Small intestine (tissue), 7 donors: ENCODE measurements at regions not wholly inside any gene's neighbourhood (a gene's known extent, or its start where the extent isn't known, plus 50 kb on each side); places are given as distances from the start of the nearest gene placed in this dataset.

Source experiments
- DNase-seq, 2 donors: peaks; one replicate each; pipeline versions ENCODE4 v3.0.0 to v3.0.0-alpha.2; 2013
- FAIRE-seq: peaks from 2 replicates; lab custom pipeline; 2012; peaks lifted over from hg19 to GRCh38; lab: Jason Lieb, UNC
- H3K27ac ChIP-seq, 3 donors: one replicate each; pipeline ENCODE4 v1.5.1; 2013; ENCODE audit warnings: low read length in 2 of 3, mild to moderate bottlenecking in 2 of 3, control low read depth in 1 of 3, inconsistent platforms in 1 of 3, low read depth in 1 of 3, moderate library complexity in 1 of 3
- H3K27me3 ChIP-seq, 3 donors: one replicate each; pipeline ENCODE4 v1.6.1; 2013; ENCODE audit warnings: low read length in 3 of 3, inconsistent platforms in 1 of 3; ENCODE audit not compliant: control insufficient read depth in 3 of 3, insufficient read depth in 3 of 3
- H3K36me3 ChIP-seq, 3 donors: one replicate each; pipeline ENCODE4 v1.6.1; 2013; ENCODE audit warnings: low read length in 3 of 3, inconsistent platforms in 1 of 3, low read depth in 1 of 3, mild to moderate bottlenecking in 1 of 3, moderate library complexity in 1 of 3; ENCODE audit not compliant: control insufficient read depth in 3 of 3, insufficient read depth in 2 of 3
- H3K4me1 ChIP-seq, 3 donors: one replicate each; pipeline ENCODE4 v1.6.1; 2013; ENCODE audit warnings: low read length in 2 of 3, inconsistent platforms in 1 of 3, low read depth in 1 of 3, mild to moderate bottlenecking in 1 of 3, moderate library complexity in 1 of 3; ENCODE audit not compliant: control insufficient read depth in 3 of 3, insufficient read depth in 2 of 3
- H3K4me3 ChIP-seq, 3 donors: one replicate each; pipeline ENCODE4 v1.5.1; 2013; ENCODE audit warnings: low read length in 3 of 3, control low read depth in 1 of 3, inconsistent platforms in 1 of 3, low read depth in 1 of 3, mild to moderate bottlenecking in 1 of 3, moderate library complexity in 1 of 3
- H3K9me3 ChIP-seq, 2 donors: one replicate each; pipeline ENCODE4 v1.6.1; 2013; ENCODE audit warnings: low read depth in 1 of 2, low read length in 1 of 2; ENCODE audit not compliant: control insufficient read depth in 2 of 2, insufficient read depth in 1 of 2
- WGBS, 3 donors: extraction: QIAGEN DNeasy Blood & Tissue Kit; methylation state at CpG; one replicate each; pipeline ENCODE4 v1.1.7; 2013; 5-methylcytosine and 5-hydroxymethylcytosine counted together
- donor health status: healthy with polysubstance abuse.
- donor health status: control.
- donor health status: control.
- donor health status: Bipolar disorder and iron deficiency.
- donor health status: healthy.

DNA sequence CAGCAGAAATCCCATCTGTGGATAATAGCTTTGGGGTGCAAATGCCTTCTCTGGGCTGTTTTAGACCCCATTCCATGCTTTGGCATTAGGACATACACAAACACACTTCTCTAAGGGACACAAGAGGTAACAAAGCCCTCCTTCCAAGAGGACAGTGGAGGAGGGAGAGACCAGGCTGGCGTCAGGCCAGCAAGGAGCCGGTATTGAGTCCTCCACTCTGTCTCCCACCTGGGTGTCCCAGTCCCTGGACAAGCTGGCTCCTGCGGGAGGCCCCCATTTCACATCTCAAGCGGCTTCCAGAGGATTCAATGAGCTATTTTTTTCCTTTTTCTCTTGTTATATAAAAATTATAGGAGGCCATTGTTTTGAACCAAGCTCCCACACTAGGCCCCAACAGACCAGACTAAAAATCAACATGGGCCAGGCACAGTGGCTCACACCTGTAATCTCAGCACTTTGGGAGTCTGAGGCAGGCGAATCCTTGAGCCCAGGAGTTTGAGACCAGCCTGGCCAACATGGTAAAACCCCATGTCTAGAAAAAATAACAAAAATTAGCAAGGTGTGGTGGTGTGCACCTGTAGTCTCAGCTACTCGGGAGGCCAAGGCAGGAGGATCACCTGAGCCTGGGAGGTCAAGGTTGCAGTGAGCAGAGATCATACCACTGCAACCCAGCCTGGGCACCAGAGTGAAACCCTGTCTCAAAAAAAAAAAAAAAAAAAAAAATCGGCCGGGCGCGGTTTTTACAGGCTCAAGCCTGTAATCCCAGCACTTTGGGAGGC lies 142.9 kb downstream of the TOMM20 start:
- no peak overlapping the region for H3K4me3 ChIP-seq
- FAIRE-seq, result no peak
- peaks cover 0 to 3% of the 10 kb centered on the region in 2 donors for H3K9me3 ChIP-seq
- H3K27me3 ChIP-seq, result no peaks in the 10 kb centered on the region
- WGBS, 3 donors, result 92 to 99% (median 97%) methylated on average over 8 to 10 of the region's 10 CpGs
- peak overlapping the region in 1 of 3 donors; percentile 91 for H3K27ac ChIP-seq
- no peaks in the 10 kb centered on the region for H3K36me3 ChIP-seq
- peaks cover 2 to 21% (median 19%) of the 10 kb centered on the region in 3 donors for H3K4me1 ChIP-seq
- no peak for DNase-seq

DNA sequence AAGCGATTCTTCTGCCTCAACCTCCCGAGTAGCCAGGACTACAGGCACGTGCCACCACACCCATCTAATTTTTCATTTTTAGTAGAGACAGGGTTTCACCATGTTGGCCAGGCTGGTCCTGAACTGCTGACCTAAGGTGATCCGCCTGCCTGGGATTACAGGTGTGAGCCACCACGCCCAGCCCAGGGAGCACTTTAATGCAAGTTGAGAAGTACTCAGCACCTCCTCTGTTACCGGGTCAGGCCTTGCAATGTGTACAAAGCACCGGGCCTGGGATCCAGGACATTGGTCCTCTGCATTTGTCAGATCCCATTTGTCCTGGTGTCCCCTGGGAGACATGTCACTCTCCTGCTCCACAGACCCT lies 143.6 kb downstream of the TOMM20 start:
- FAIRE-seq (no peak), DNase-seq (no peak)
- 69 to 86% (median 77%) methylated on average over 7 of the region's 7 CpGs for WGBS, 3 donors
- Histone ChIP-seq H3K9me3 (peaks cover 0 to 6% of the 10 kb centered on the region in 2 donors), H3K4me3 (no peak overlapping the region), H3K36me3 (no peaks in the 10 kb centered on the region), H3K4me1 (peaks cover 2 to 27% (median 25%) of the 10 kb centered on the region in 3 donors), H3K27ac (peak overlapping the region in 1 of 3 donors; percentile 91), H3K27me3 (no peaks in the 10 kb centered on the region)

DNA sequence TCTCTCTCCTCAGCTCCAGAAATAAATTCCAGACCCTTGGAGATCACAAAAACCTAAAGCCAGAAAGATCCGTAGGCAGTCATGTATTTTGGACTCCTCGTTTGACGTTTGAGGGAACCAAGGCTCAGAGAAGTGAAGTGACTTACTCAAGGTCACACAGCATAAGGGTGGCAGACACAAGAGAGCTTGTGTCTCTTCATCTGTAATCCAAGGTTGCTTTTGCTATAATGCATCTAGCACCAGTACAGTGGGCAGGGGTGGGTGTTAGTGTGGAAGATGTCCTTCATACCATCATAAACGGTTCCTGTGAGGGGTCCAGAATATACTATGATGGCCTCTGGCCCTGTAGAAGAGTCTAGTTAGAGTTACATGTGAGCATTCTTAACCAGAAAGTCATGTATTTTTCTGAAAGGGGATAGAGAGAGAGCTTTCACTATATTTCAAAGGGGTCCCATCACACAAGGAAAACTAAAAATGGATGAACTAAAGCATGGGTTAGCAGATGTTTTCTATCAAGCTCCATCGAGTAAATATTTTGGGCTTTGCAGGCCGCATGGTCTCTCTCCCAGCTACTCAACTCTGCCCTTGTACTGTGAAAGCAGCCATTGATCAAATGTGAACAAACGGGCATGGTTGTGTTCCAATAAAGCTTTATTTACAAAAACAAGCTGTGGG lies 144.9 kb downstream of the TOMM20 start:
- Histone ChIP-seq H3K36me3 (no peaks in the 10 kb centered on the region), H3K4me1 (peaks cover 9 to 38% (median 37%) of the 10 kb centered on the region in 3 donors), H3K27me3 (no peaks in the 10 kb centered on the region), H3K4me3 (no peak overlapping the region), H3K27ac (peak overlapping the region in 1 of 3 donors; percentile 91), H3K9me3 (peaks cover 0 to 18% of the 10 kb centered on the region in 2 donors)
- WGBS, 3 donors, result 78 to 95% (median 87%) methylated on average over 7 of the region's 7 CpGs
- FAIRE-seq (no peak), DNase-seq (no peak)

DNA sequence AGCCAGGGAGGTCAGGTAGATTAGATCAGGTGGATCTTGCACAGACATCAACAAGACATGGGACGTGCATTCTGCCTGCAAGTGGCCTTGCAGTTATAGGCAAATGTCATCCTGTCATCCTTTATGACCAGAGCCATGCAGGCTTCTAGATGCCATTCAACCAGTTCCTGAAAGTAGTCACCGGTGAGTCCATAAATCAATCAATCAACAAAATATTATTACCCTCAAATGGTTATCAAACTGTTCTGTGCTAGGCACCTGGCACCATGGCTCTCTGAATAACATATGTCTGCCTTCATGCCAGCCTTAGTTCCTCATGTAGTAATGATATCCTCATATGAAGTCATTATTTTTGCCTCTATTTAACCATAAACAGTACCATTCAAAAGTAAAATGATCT lies 146.9 kb downstream of the TOMM20 start:
- DNase-seq (no peak), FAIRE-seq (no peak)
- WGBS, 3 donors, result 63 to 73% (median 73%) methylated on average over 2 of the region's 2 CpGs
- Histone ChIP-seq H3K4me1 (peaks cover 7 to 43% (median 34%) of the 10 kb centered on the region in 3 donors), H3K27ac (peak overlapping the region in 1 of 3 donors; percentile 97), H3K4me3 (no peak overlapping the region), H3K36me3 (no peaks in the 10 kb centered on the region), H3K9me3 (peaks cover 0 to 19% of the 10 kb centered on the region in 2 donors), H3K27me3 (no peaks in the 10 kb centered on the region)

DNA sequence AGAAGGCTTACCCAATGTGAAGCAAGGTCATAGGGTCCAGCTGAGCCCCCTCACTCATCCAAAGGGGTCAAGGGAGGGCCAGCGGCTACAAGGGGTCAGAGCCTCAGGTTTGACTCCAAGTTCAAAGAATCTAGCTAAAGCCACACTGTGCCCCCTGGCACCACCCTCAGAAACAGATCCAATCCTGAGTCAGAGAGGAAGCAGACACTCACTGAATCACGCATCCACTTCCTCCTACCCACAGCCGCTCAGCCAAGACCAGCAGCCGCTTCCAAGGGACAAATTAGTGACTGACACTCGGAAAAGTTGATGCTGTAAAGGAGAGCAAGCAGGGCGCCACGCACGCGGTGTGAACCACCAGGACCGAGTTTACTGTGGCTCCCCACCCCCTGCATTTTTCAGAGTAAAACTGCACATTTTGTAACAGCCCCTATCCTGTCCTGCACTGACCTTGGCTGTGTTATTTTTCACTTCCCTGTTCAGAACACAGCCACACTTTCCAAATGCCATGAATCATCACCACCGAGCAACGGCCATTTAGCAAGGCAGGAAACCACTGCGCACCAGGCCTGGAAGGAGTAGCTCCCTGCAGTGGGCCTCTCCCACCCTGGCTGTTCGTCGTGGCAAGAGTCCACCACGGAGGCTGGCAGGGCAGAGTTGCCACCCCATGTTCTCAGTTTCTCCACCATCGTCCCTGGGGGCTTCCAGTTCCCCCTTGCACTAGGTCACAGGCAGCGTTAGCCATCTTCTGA lies 147.8 kb downstream of the TOMM20 start:
- H3K36me3 ChIP-seq, result no peaks in the 10 kb centered on the region
- DNase-seq, result peak in 1 of 2 donors; percentile 28
- H3K4me3 ChIP-seq, result no peak overlapping the region
- no peak for FAIRE-seq
- WGBS, 3 donors, result 32 to 75% (median 59%) methylated on average over 18 of the region's 18 CpGs
- H3K9me3 ChIP-seq, result peaks cover 0 to 19% of the 10 kb centered on the region in 2 donors
- peak overlapping the region; percentile 40 to 97 (median 71) for H3K27ac ChIP-seq
- no peaks in the 10 kb centered on the region for H3K27me3 ChIP-seq
- H3K4me1 ChIP-seq, result peaks cover 7 to 51% (median 41%) of the 10 kb centered on the region in 3 donors

DNA sequence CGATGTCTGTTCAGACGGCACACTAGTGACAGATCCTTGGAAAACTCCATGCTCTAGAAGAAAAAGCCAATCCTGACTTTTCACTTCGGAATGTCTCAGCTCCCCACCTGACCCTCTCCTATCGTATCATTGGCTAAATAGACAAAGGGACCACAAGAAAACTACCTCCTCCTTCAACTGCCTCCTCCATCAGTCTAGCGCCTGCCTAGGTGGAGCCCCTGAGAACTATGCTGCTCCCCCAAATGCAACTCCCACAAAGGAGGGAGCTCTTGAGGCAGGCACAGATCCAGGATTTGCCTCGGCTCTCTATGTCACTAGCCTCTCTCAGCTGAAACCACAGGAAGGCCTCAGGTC lies 148.4 kb downstream of the TOMM20 start:
- WGBS, 3 donors, result 75 to 88% (median 84%) methylated on average over 6 of the region's 6 CpGs
- Histone ChIP-seq H3K27ac (peak overlapping the region; percentile 27 to 97 (median 40)), H3K4me1 (peaks cover 11 to 56% (median 44%) of the 10 kb centered on the region in 3 donors), H3K27me3 (no peaks in the 10 kb centered on the region), H3K4me3 (no peak overlapping the region), H3K9me3 (peaks cover 0 to 19% of the 10 kb centered on the region in 2 donors), H3K36me3 (no peaks in the 10 kb centered on the region)
- FAIRE-seq (no peak), DNase-seq (no peak)

DNA sequence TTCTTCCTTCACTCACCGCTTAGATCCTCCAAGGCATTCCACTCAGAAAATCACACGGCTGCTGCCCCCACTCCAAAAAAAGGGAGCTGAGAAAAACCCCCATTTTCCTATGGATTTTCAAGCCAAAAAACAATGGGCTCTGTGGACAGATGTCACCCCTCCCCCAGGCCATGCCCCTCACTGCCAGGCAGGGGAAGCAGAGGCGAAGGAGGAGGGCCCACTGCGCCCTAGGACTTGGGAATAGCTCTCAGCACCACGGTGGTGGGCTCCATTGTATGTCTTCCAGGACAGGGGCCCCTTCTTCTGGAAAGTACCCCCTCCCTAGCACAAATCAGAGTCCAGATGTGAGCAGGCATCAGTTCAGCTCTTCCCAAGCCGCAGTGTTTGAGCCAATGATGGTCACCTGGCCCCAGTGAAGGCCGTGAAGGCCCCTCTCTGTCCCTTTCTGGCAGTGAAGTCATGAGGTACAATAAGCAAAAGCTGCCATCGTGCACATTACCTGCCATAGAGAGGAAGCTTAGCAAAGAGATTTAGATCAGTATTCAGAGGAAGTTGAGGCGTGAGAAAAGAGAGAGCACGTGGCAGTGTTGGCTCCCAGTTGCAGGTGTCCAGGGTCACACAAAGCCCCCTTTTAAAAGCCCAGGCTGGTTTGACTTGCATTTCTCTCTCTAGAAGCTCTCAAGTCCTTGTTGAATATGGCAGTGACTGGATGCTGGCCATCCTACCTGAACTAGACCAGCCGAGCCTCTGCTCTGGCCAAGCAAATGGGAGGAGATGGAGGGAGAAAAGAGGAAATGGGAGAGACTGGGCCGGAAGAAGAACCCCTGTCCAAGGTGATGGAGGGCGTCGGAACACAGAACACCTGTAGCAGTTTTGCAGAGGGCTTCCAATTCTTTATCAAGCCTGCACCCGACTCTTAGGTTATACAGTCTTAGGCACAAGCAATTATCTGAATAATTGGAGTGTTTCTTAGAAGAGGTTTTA lies 149.0 kb downstream of the TOMM20 start:
- Histone ChIP-seq H3K4me1 (peaks cover 14 to 63% (median 43%) of the 10 kb centered on the region in 3 donors), H3K36me3 (no peaks in the 10 kb centered on the region), H3K4me3 (no peak overlapping the region), H3K9me3 (peaks cover 0 to 19% of the 10 kb centered on the region in 2 donors), H3K27ac (peak overlapping the region; percentile 72 to 97 (median 93)), H3K27me3 (no peaks in the 10 kb centered on the region)
- FAIRE-seq (no peak), DNase-seq (no peak)
- WGBS, 3 donors, result 62 to 73% (median 67%) methylated on average over 15 of the region's 15 CpGs
